Neuronal stem cell (in vitro differentiated cells): ENCODE measurements at regions not wholly inside any gene's neighbourhood (a gene's known extent, or its start where the extent isn't known, plus 50 kb on each side); places are given as distances from the start of the nearest gene placed in this dataset.
A peak's percentile ranks its signal among the peaks of the same experiment; 100 is the strongest.

Source experiments
- DNase-seq: peaks from one replicate; pipeline ENCODE4 v3.0.0-alpha.2; 2013; ENCODE audit warnings: low spot score
- H2AFZ ChIP-seq: one replicate; pipeline ENCODE4 v1.6.1; 2013; ENCODE audit warnings: mild to moderate bottlenecking, low read length, inconsistent platforms
- H2AK5ac ChIP-seq: 2 replicates; pipeline ENCODE4 v1.6.1; 2013; ENCODE audit warnings: low read depth, mild to moderate bottlenecking, inconsistent platforms, low read length, moderate library complexity, mixed read lengths
- H2BK120ac ChIP-seq: 2 replicates; pipeline ENCODE4 v1.6.1; 2013; ENCODE audit warnings: low read depth, mild to moderate bottlenecking, inconsistent platforms, low read length, moderate library complexity, mixed read lengths
- H2BK12ac ChIP-seq: one replicate; pipeline ENCODE4 v1.6.1; 2013; ENCODE audit warnings: low read length, inconsistent platforms
- H2BK15ac ChIP-seq: 2 replicates; pipeline ENCODE4 v1.6.1; 2013; ENCODE audit warnings: mild to moderate bottlenecking, low read length, inconsistent platforms, mixed read lengths
- H2BK5ac ChIP-seq: one replicate; pipeline ENCODE4 v1.6.1; 2013; ENCODE audit warnings: inconsistent platforms, mild to moderate bottlenecking, low read length, moderate library complexity
- H3K14ac ChIP-seq: one replicate; pipeline ENCODE4 v1.6.1; 2013; ENCODE audit warnings: low read length, inconsistent platforms
- H3K18ac ChIP-seq: 2 replicates; pipeline ENCODE4 v1.6.1; 2013; ENCODE audit warnings: low read length, inconsistent platforms
- H3K23ac ChIP-seq: 2 replicates; pipeline ENCODE4 v1.6.1; 2013; ENCODE audit warnings: low read depth, mild to moderate bottlenecking, mixed read lengths, low read length, inconsistent platforms; ENCODE audit not compliant: poor library complexity
- H3K27ac ChIP-seq: replicated peaks from 3 replicates; pipeline ENCODE4 v1.5.1; 2013; ENCODE audit warnings: low read length, inconsistent platforms
- H3K27me3 ChIP-seq, 3 experiments: 2 replicates each; pipeline ENCODE4 v1.6.1; 2013; ENCODE audit warnings: low read length in 3 of 3, mild to moderate bottlenecking in 2 of 3, inconsistent platforms in 1 of 3, low read depth in 1 of 3, mixed read lengths in 1 of 3, moderate library complexity in 1 of 3; ENCODE audit not compliant: control insufficient read depth in 3 of 3, insufficient read depth in 3 of 3
- H3K36me3 ChIP-seq, 2 donors: replicated peaks in 1 of 2; 2 replicates each; pipeline ENCODE4 v1.6.1; 2013; ENCODE audit warnings: low read length in 2 of 2; ENCODE audit not compliant: control insufficient read depth in 2 of 2, insufficient read depth in 2 of 2
- H3K4ac ChIP-seq: 2 replicates; pipeline ENCODE4 v1.6.1; 2013; ENCODE audit warnings: inconsistent platforms, mild to moderate bottlenecking, low read length, moderate library complexity
- H3K4me1 ChIP-seq, 2 donors: 1 replicate in 1 of 2; 2 replicates in 1 of 2; pipeline ENCODE4 v1.6.1; 2013; ENCODE audit warnings: low read length in 2 of 2, low read depth in 1 of 2; ENCODE audit not compliant: control insufficient read depth in 2 of 2, insufficient read depth in 1 of 2
- H3K4me2 ChIP-seq: one replicate; pipeline ENCODE4 v1.6.1; 2013; ENCODE audit warnings: mild to moderate bottlenecking, low read length, inconsistent platforms; ENCODE audit not compliant: insufficient read depth, poor library complexity, severe bottlenecking
- H3K4me3 ChIP-seq, 2 donors: 2 replicates each; pipeline ENCODE4 v1.5.1; 2013; ENCODE audit warnings: low read length in 2 of 2, mild to moderate bottlenecking in 2 of 2, inconsistent platforms in 1 of 2, moderate library complexity in 1 of 2
- H3K79me1 ChIP-seq: one replicate; pipeline ENCODE4 v1.6.1; 2013; ENCODE audit warnings: low read depth, mild to moderate bottlenecking, inconsistent platforms, low read length, moderate library complexity
- H3K9ac ChIP-seq: one replicate; pipeline ENCODE4 v1.6.1; 2013; ENCODE audit warnings: mild to moderate bottlenecking, low read depth, low read length, inconsistent platforms; ENCODE audit not compliant: poor library complexity
- H3K9me3 ChIP-seq, 2 donors: replicated peaks in 1 of 2; 2 replicates each; pipeline versions ENCODE3 to v1.6.1; 2013; ENCODE audit warnings: low read length in 2 of 2, mild to moderate bottlenecking in 2 of 2, inconsistent platforms in 1 of 2, low read depth in 1 of 2, mixed read lengths in 1 of 2, moderate library complexity in 1 of 2; ENCODE audit not compliant: control insufficient read depth in 2 of 2, insufficient read depth in 1 of 2
- H4K8ac ChIP-seq: one replicate; pipeline ENCODE4 v1.6.1; 2013; ENCODE audit warnings: low read depth, mild to moderate bottlenecking, inconsistent platforms, low read length, moderate library complexity
- H4K91ac ChIP-seq: one replicate; pipeline ENCODE4 v1.6.1; 2013; ENCODE audit warnings: low read length, low read depth, mild to moderate bottlenecking, inconsistent platforms; ENCODE audit not compliant: poor library complexity
- WGBS, 2 donors: extraction: QIAGEN DNeasy Blood & Tissue Kit; methylation state at CpG; one replicate each; pipeline ENCODE4 v1.1.7; 2013; ENCODE audit warnings: missing lambda C conversion rate in 2 of 2, mixed read lengths in 1 of 2; ENCODE audit not compliant: insufficient read length in 2 of 2, insufficient replicate concordance in 1 of 2; ENCODE audit errors: extremely low coverage in 2 of 2; 5-methylcytosine and 5-hydroxymethylcytosine counted together

DNA sequence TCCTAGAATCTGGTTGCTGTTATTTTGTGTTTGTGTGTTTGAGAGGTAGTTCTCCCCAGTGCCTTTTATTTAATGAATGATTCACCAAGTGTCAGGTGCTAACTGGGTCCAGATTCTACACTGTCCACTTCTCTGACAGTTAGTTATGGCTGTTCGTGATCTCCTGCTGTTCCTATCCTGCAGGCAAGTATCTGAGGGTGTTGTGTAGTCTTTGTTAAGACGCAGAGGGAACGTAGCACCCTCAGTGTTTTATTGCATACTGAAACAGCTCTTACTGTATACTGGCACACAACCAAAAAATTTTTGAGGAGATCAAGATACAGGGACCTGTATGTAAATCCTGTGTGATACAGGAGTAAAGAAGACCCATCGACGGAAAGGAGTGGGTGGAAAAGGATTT is 1271.3 kb downstream of the ROBO1 start:
- no CpG with 5 or more reads among the region's 5 CpGs for WGBS, 2 donors
- H2BK5ac ChIP-seq: no peak overlapping the region
- H3K4me1 ChIP-seq: no peaks in the 10 kb centered on the region
- no peak overlapping the region for H4K8ac ChIP-seq
- H4K91ac ChIP-seq: no peak overlapping the region
- H3K9ac ChIP-seq: no peak overlapping the region
- H3K4me3 ChIP-seq: no peak overlapping the region
- H3K14ac ChIP-seq: no peak overlapping the region
- no peak overlapping the region for H3K27ac ChIP-seq
- H2BK15ac ChIP-seq: no peak overlapping the region
- no peak overlapping the region for H2BK120ac ChIP-seq
- H3K18ac ChIP-seq: no peak overlapping the region
- no peak overlapping the region for H3K4me2 ChIP-seq
- no peak overlapping the region for H3K4ac ChIP-seq
- no peak overlapping the region for H2AFZ ChIP-seq
- DNase-seq: no peak
- H3K23ac ChIP-seq: no peak overlapping the region
- H2BK12ac ChIP-seq: no peak overlapping the region
- no peaks in the 10 kb centered on the region for H3K9me3 ChIP-seq
- no peaks in the 10 kb centered on the region for H3K36me3 ChIP-seq
- no peaks in the 10 kb centered on the region for H3K27me3 ChIP-seq
- no peaks in the 10 kb centered on the region for H3K79me1 ChIP-seq
- no peak overlapping the region for H2AK5ac ChIP-seq

DNA sequence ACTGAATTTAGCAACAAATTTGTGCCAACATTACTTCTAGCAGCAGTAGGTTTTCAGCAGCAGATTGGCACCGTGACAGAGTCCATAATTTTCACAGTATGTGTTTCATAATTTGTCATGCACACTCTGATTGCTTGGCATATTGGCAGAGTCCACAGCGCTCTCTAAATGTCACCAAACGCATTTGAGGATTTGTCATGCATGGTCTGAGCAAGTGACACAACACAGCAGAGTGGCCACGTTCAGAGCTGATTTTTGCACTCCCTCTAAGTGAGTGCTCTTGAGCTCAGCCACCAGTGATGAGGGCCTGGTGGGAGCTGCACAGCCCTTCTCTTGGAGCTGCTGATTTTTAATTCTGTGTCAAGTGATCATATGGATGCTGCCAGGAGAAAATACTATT is 1270.8 kb downstream of the ROBO1 start:
- Histone ChIP-seq H2BK5ac (no peak overlapping the region), H3K4me2 (no peak overlapping the region), H3K14ac (no peak overlapping the region), H3K27ac (no peak overlapping the region), H4K8ac (no peak overlapping the region), H3K79me1 (no peaks in the 10 kb centered on the region), H3K4ac (no peak overlapping the region), H2AK5ac (no peak overlapping the region), H3K4me3 (no peak overlapping the region), H2BK12ac (no peak overlapping the region), H3K4me1 (no peaks in the 10 kb centered on the region), H3K18ac (peak overlapping the region; percentile 9), H3K9ac (no peak overlapping the region), H3K9me3 (no peaks in the 10 kb centered on the region), H4K91ac (no peak overlapping the region), H2BK15ac (no peak overlapping the region), H3K23ac (no peak overlapping the region), H3K27me3 (no peaks in the 10 kb centered on the region), H2BK120ac (no peak overlapping the region), H2AFZ (no peak overlapping the region), H3K36me3 (no peaks in the 10 kb centered on the region)
- no peak for DNase-seq
- no CpG with 5 or more reads among the region's 4 CpGs for WGBS, 2 donors

- no peak overlapping the region for H2BK5ac ChIP-seq
- WGBS, 2 donors: no CpG with 5 or more reads among the region's 2 CpGs
Measured at GRCh38 chr3:78497767-78498166, 1270.0 kb downstream of the ROBO1 start.

DNA sequence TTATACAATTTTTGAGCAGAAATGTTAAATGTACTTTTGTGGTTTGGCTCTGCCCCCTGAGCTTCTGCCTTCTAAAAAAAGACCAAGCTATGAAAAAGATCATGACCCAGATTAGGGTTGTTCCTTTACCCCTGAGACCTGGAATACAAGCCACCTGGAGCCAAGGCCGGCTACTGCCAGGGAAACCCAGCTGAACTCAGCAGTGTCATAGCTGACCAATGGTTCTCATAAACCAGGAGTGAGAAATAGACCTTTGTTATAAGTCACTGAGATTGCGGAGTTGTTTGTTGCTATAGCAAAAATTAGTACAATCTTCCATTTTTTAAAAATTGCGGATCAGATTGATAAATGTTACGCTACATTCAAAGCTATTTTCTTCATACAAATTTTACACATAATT is 1261.7 kb downstream of the ROBO1 start:
- Histone ChIP-seq H3K4me3 (no peak overlapping the region), H2BK12ac (no peak overlapping the region), H2BK5ac (no peak overlapping the region), H3K9me3 (no peaks in the 10 kb centered on the region), H3K79me1 (no peaks in the 10 kb centered on the region), H3K14ac (no peak overlapping the region), H3K4me2 (no peak overlapping the region), H3K27me3 (no peaks in the 10 kb centered on the region), H2AK5ac (no peak overlapping the region), H4K8ac (no peak overlapping the region), H3K9ac (no peak overlapping the region), H4K91ac (no peak overlapping the region), H3K18ac (no peak overlapping the region), H2BK15ac (no peak overlapping the region), H3K36me3 (no peaks in the 10 kb centered on the region), H3K4me1 (peaks cover 0 to 4% of the 10 kb centered on the region in 2 donors), H2AFZ (no peak overlapping the region), H3K27ac (no peak overlapping the region), H3K4ac (no peak overlapping the region), H3K23ac (no peak overlapping the region), H2BK120ac (no peak overlapping the region)
- no peak for DNase-seq
- WGBS, 2 donors: no CpG with 5 or more reads among the region's 4 CpGs

More at GRCh38 chr3:78497767-78498166, 1270.0 kb downstream of the ROBO1 start:
- no peaks in the 10 kb centered on the region for H3K79me1 ChIP-seq
- H4K91ac ChIP-seq: no peak overlapping the region
- no peak overlapping the region for H3K23ac ChIP-seq
- DNase-seq: no peak
- no peak overlapping the region for H4K8ac ChIP-seq
- no peak overlapping the region for H2BK15ac ChIP-seq
- H2BK12ac ChIP-seq: no peak overlapping the region
- H3K18ac ChIP-seq: no peak overlapping the region
- H3K9me3 ChIP-seq: no peaks in the 10 kb centered on the region
- no peak overlapping the region for H3K27ac ChIP-seq
- no peaks in the 10 kb centered on the region for H3K36me3 ChIP-seq
- H3K9ac ChIP-seq: no peak overlapping the region
- H3K4me3 ChIP-seq: no peak overlapping the region
- no peak overlapping the region for H3K4ac ChIP-seq
- H3K4me2 ChIP-seq: no peak overlapping the region
- H2BK120ac ChIP-seq: no peak overlapping the region
- H3K27me3 ChIP-seq: no peaks in the 10 kb centered on the region
- H2AFZ ChIP-seq: no peak overlapping the region
- no peak overlapping the region for H2AK5ac ChIP-seq
- no peaks in the 10 kb centered on the region for H3K4me1 ChIP-seq
- no peak overlapping the region for H3K14ac ChIP-seq
